ENCODE measurements at regions not wholly inside any gene's neighbourhood (a gene's known extent, or its start where the extent isn't known, plus 50 kb on each side); places are given as distances from the start of the nearest gene placed in this dataset.

DNA sequence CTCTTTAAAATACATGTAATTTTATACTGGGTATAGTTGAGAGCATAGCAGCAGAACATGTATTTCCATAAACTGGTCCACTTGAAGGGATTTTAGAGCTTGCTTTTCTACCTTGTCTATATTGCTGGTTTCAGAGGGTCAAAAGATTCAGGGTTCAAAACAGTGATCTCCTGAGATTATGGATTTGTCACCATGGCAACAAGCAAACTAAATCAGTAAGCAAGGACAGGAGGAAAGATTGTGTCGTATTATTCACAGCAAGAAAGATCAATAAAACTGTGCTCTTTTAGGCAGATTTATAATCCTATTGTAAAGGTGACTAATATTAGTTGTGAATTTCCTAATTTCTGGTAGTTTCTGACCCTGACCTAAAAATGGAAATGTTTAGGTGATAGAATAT, 496.4 kb downstream of the LMO7 start:
- FAIRE-seq, result no peak
- H3K27me3 ChIP-seq (ENCODE audit: control insufficient read depth, extremely low read depth, insufficient read depth, low read length), result no peaks in the 10 kb centered on the region
- dilution Hi-C loops (cut with MboI; ENCODE audit: extremely low pct_ligation_motif_present, low sequenced_read_pairs), result no loop called here

DNA sequence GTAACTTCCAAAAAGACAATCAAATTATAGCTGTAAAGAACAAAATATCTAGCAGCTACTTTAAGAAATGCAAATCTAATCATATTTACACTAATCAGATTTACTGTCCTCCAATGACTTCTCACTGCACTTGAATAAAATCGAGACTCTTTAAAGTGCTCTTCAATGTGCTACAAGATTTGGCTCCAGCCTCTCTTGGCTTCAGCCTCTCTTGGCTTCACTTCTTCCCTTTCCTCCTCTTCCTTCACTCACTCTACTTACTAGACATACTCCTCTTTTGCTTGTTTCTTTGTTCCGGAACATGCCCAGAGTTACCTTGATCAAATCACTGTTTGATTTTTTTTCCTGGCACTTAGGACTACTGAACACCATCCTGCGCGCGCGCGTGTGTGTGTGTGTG, 495.4 kb downstream of the LMO7 start:
- no peaks in the 10 kb centered on the region for H3K9me1 ChIP-seq (ENCODE audit: control insufficient read depth, extremely low read depth, insufficient read depth, low read length)
- TF ChIP-seq EZH2 (IDR thresholded peaks at IDR 0.05; ENCODE audit: low read length) (no peak), CTCF (optimal IDR thresholded peaks at IDR 0.05 in 1 of 3, IDR thresholded peaks at IDR 0.05 in 1 of 3, conservative IDR thresholded peaks at IDR 0.05 in 1 of 3; ENCODE audit: extremely low read depth in 1 of 3, insufficient read depth in 2 of 3, low read length in 3 of 3) (no peak)
- H4K20me1 ChIP-seq (ENCODE audit: control insufficient read depth, extremely low read depth, insufficient read depth, low read length), result no peaks in the 10 kb centered on the region
- H3K4me1 ChIP-seq (ENCODE audit: control insufficient read depth, extremely low read depth, insufficient read depth, low read length), result no peaks in the 10 kb centered on the region
- FAIRE-seq (no peak), DNase-seq (ENCODE audit: low read depth, low spot score) (no peak)
- no peak overlapping the region for H3K4me3 ChIP-seq (ENCODE audit: control insufficient read depth in 2 of 3, extremely low read depth in 1 of 3, insufficient read depth in 2 of 3, low read depth in 1 of 3, low read length in 3 of 3)
- H3K9ac ChIP-seq (ENCODE audit: control insufficient read depth, extremely low read depth, insufficient read depth, low read length), result no peak overlapping the region
- no peak overlapping the region for H2AFZ ChIP-seq (ENCODE audit: control insufficient read depth, low read length)
- no peaks in the 10 kb centered on the region for H3K36me3 ChIP-seq (ENCODE audit: control insufficient read depth in 2 of 2, extremely low read depth in 1 of 2, insufficient read depth in 2 of 2, low read length in 2 of 2)
- no peak overlapping the region for H3K4me2 ChIP-seq (ENCODE audit: control insufficient read depth, extremely low read depth, insufficient read depth, low read depth, low read length)
- H3K27me3 ChIP-seq (ENCODE audit: control insufficient read depth, extremely low read depth, insufficient read depth, low read length), result no peaks in the 10 kb centered on the region
- H3K9me3 ChIP-seq (ENCODE audit: control insufficient read depth, low read depth, low read length), result no peaks in the 10 kb centered on the region
- H3K79me2 ChIP-seq (ENCODE audit: control insufficient read depth, insufficient read depth, low read length), result no peaks in the 10 kb centered on the region
- dilution Hi-C loops (cut with MboI; ENCODE audit: extremely low pct_ligation_motif_present, low sequenced_read_pairs), result no loop called here
- H3K27ac ChIP-seq (ENCODE audit: control insufficient read depth, insufficient read depth, low read length), result no peak overlapping the region

More for the DNA sequence above, 496.4 kb downstream of the LMO7 start:
- Histone ChIP-seq H3K36me3 (ENCODE audit: control insufficient read depth in 2 of 2, extremely low read depth in 1 of 2, insufficient read depth in 2 of 2, low read length in 2 of 2) (no peaks in the 10 kb centered on the region), H3K9ac (ENCODE audit: control insufficient read depth, extremely low read depth, insufficient read depth, low read length) (no peak overlapping the region), H3K4me3 (ENCODE audit: control insufficient read depth in 2 of 3, extremely low read depth in 1 of 3, insufficient read depth in 2 of 3, low read depth in 1 of 3, low read length in 3 of 3) (no peak overlapping the region), H3K79me2 (ENCODE audit: control insufficient read depth, insufficient read depth, low read length) (no peaks in the 10 kb centered on the region), H3K9me3 (ENCODE audit: control insufficient read depth, low read depth, low read length) (no peaks in the 10 kb centered on the region), H3K4me2 (ENCODE audit: control insufficient read depth, extremely low read depth, insufficient read depth, low read depth, low read length) (no peak overlapping the region), H3K9me1 (ENCODE audit: control insufficient read depth, extremely low read depth, insufficient read depth, low read length) (no peaks in the 10 kb centered on the region), H3K27ac (ENCODE audit: control insufficient read depth, insufficient read depth, low read length) (no peak overlapping the region), H3K4me1 (ENCODE audit: control insufficient read depth, extremely low read depth, insufficient read depth, low read length) (no peaks in the 10 kb centered on the region), H4K20me1 (ENCODE audit: control insufficient read depth, extremely low read depth, insufficient read depth, low read length) (no peaks in the 10 kb centered on the region), H2AFZ (ENCODE audit: control insufficient read depth, low read length) (no peak overlapping the region)
- no peak for DNase-seq (ENCODE audit: low read depth, low spot score)
- TF ChIP-seq CTCF (optimal IDR thresholded peaks at IDR 0.05 in 1 of 3, IDR thresholded peaks at IDR 0.05 in 1 of 3, conservative IDR thresholded peaks at IDR 0.05 in 1 of 3; ENCODE audit: extremely low read depth in 1 of 3, insufficient read depth in 2 of 3, low read length in 3 of 3), result no peak
- no peak for TF ChIP-seq EZH2 (IDR thresholded peaks at IDR 0.05; ENCODE audit: low read length)
